OCI-LY1 (cell line): ENCODE measurements at regions not wholly inside any gene's neighbourhood (a gene's known extent, or its start where the extent isn't known, plus 50 kb on each side); places are given as distances from the start of the nearest gene placed in this dataset.
"Not testable (repeated sequence)": the region's sequence is repeated elsewhere in the genome, so short reads cannot be mapped to it uniquely, and the experiment has no call there.

Experiments used
- H2AFZ ChIP-seq: fragments of 200-600 bp; sonication (generic), shearing (Covaris generic); 2 replicates; pipeline ENCODE4 v1.6.0; 2014; ENCODE audit warnings: antibody characterized with exemption, mild to moderate bottlenecking, low read length
- H3F3A ChIP-seq: fragments of 200-600 bp; sonication (generic), shearing (Covaris generic); 2 replicates; pipeline ENCODE4 v1.6.0; 2014; ENCODE audit warnings: mild to moderate bottlenecking, antibody characterized with exemption, low read length, moderate library complexity; ENCODE audit not compliant: insufficient read depth
- H3K27ac ChIP-seq: fragments of 200-600 bp; sonication (generic); 2 replicates; pipeline ENCODE4 v1.5.1; 2014; ENCODE audit warnings: low read length, mixed run types, mild to moderate bottlenecking, low read depth; ENCODE audit not compliant: poor library complexity, severe bottlenecking
- H3K27me3 ChIP-seq: fragments of 200-600 bp; sonication (generic); 2 replicates; pipeline ENCODE4 v1.6.0; 2014; ENCODE audit warnings: antibody characterized with exemption, mild to moderate bottlenecking, low read length, moderate library complexity; ENCODE audit not compliant: insufficient read depth
- H3K36me3 ChIP-seq: fragments of 200-600 bp; sonication (generic); 2 replicates; pipeline ENCODE4 v1.6.1; 2014; ENCODE audit warnings: mild to moderate bottlenecking, antibody characterized with exemption, low read length, moderate library complexity, mixed read lengths; ENCODE audit not compliant: insufficient read depth
- H3K4me1 ChIP-seq: fragments of 200-600 bp; sonication (generic); 2 replicates; pipeline ENCODE4 v1.5.1; 2014; ENCODE audit warnings: mild to moderate bottlenecking, low read length, moderate library complexity; ENCODE audit not compliant: insufficient read depth, severe bottlenecking
- H3K4me2 ChIP-seq: fragments of 200-600 bp; sonication (generic), shearing (Covaris generic); 2 replicates; pipeline ENCODE4 v1.6.1; 2014; ENCODE audit warnings: low read length
- H3K4me3 ChIP-seq: fragments of 200-600 bp; sonication (generic); 2 replicates; pipeline ENCODE4 v1.5.1; 2014; ENCODE audit warnings: low read length, low read depth, mild to moderate bottlenecking, mixed read lengths; ENCODE audit not compliant: poor library complexity, severe bottlenecking
- H3K79me2 ChIP-seq: fragments of 200-600 bp; shearing (Covaris generic); 2 replicates; pipeline ENCODE4 v1.6.1; 2016; ENCODE audit warnings: mixed run types, low read length, mixed read lengths; ENCODE audit not compliant: insufficient read depth
- H3K9ac ChIP-seq: fragments of 200-600 bp; sonication (generic), shearing (Covaris generic); 2 replicates; pipeline ENCODE4 v1.6.1; 2014; ENCODE audit warnings: mild to moderate bottlenecking, low read length, mixed read lengths
- H3K9me2 ChIP-seq: fragments of 200-600 bp; sonication (generic), shearing (Covaris generic); 2 replicates; pipeline ENCODE4 v1.6.1; 2014; ENCODE audit warnings: low read depth, mild to moderate bottlenecking, low read length, mixed read lengths
- H3K9me3 ChIP-seq: fragments of 200-600 bp; shearing (Covaris generic); 2 replicates; pipeline ENCODE4 v1.6.1; 2014; ENCODE audit warnings: low read length, mixed read lengths
- H4K20me1 ChIP-seq: fragments of 200-600 bp; sonication (generic), shearing (Covaris generic); 2 replicates; pipeline ENCODE4 v1.6.0; 2016; ENCODE audit warnings: mild to moderate bottlenecking, low read length; ENCODE audit not compliant: insufficient read depth
- EZH2 ChIP-seq: fragments of 200-600 bp; sonication (generic), shearing (Covaris generic); IDR thresholded peaks from 2 replicates; pipeline ENCODE4 v1.8.0; 2017; ENCODE audit warnings: borderline replicate concordance, mixed run types, mild to moderate bottlenecking, antibody characterized with exemption, low read length, moderate library complexity, mixed read lengths
- TF ChIP-seq, protein P1 (sequence below): fragments of 200-600 bp; sonication (generic), shearing (Covaris generic); IDR thresholded peaks from 2 replicates; pipeline ENCODE4 v1.5.1; 2017; ENCODE audit warnings: mild to moderate bottlenecking, antibody characterized with exemption, low read length, moderate library complexity, mixed read lengths

- no peaks in the 10 kb centered on the region for H3K27me3 ChIP-seq
- H3K36me3 ChIP-seq = no peaks in the 10 kb centered on the region
- H3K9me3 ChIP-seq = no peaks in the 10 kb centered on the region
- no peak for TF ChIP-seq EZH2
- TF ChIP-seq, protein P1, sequence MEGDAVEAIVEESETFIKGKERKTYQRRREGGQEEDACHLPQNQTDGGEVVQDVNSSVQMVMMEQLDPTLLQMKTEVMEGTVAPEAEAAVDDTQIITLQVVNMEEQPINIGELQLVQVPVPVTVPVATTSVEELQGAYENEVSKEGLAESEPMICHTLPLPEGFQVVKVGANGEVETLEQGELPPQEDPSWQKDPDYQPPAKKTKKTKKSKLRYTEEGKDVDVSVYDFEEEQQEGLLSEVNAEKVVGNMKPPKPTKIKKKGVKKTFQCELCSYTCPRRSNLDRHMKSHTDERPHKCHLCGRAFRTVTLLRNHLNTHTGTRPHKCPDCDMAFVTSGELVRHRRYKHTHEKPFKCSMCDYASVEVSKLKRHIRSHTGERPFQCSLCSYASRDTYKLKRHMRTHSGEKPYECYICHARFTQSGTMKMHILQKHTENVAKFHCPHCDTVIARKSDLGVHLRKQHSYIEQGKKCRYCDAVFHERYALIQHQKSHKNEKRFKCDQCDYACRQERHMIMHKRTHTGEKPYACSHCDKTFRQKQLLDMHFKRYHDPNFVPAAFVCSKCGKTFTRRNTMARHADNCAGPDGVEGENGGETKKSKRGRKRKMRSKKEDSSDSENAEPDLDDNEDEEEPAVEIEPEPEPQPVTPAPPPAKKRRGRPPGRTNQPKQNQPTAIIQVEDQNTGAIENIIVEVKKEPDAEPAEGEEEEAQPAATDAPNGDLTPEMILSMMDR = no peak
- no peaks in the 10 kb centered on the region for H3K9me2 ChIP-seq
- no peak overlapping the region for H3K27ac ChIP-seq
- no peak overlapping the region for H3K9ac ChIP-seq
- H3F3A ChIP-seq = no peaks in the 10 kb centered on the region
- H3K4me2 ChIP-seq = no peak overlapping the region
- H3K4me1 ChIP-seq = no peaks in the 10 kb centered on the region
- H3K79me2 ChIP-seq = no peaks in the 10 kb centered on the region
- no peaks in the 10 kb centered on the region for H4K20me1 ChIP-seq
- no peak overlapping the region for H3K4me3 ChIP-seq
- no peak overlapping the region for H2AFZ ChIP-seq
Measured at GRCh38 chr18:76018210-76018609, 476.8 kb downstream of the ZNF516 start.

GRCh38 chr18:76013057-76013456 is 482.0 kb downstream of the ZNF516 start:
- H3K4me1 ChIP-seq = no peaks in the 10 kb centered on the region
- no peaks in the 10 kb centered on the region for H3K9me2 ChIP-seq
- no peaks in the 10 kb centered on the region for H3F3A ChIP-seq
- no peak overlapping the region for H3K4me3 ChIP-seq
- TF ChIP-seq EZH2 = no peak
- TF ChIP-seq, protein P1 = no peak
- H3K27me3 ChIP-seq = no peaks in the 10 kb centered on the region
- no peaks in the 10 kb centered on the region for H3K9me3 ChIP-seq
- no peaks in the 10 kb centered on the region for H3K79me2 ChIP-seq
- H3K27ac ChIP-seq = no peak overlapping the region
- H2AFZ ChIP-seq = no peak overlapping the region
- no peak overlapping the region for H3K4me2 ChIP-seq
- no peak overlapping the region for H3K9ac ChIP-seq
- no peaks in the 10 kb centered on the region for H3K36me3 ChIP-seq
- no peaks in the 10 kb centered on the region for H4K20me1 ChIP-seq

DNA sequence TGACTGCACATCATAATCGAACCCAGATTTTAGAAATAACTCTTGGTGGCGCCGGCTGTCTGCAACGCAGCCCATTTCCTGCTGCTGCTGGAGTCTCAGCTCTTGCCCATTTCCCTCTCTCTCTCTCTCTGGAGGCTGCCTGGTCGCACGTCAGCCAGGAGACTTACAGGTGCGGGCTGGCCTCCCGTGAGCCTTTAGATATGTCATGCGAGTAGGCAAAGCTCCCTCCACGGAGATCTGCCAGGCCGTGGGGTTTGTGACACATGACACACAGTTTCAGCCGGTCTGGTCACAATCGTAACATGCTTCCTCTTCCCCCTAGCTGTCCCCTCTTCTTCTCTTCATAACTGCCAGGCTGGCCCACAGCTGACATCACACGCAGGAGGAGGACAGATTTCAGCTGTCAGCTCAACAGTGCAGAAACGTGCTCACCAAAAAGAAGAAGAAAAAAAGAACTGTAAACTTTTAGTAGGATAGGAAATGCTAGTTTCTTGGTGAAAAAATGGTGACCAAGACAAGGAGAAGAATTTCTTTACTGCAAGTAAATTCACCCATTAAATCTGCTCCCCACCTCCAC is 489.3 kb downstream of the ZNF516 start:
- TF ChIP-seq, protein P1 = no peak
- no peak for TF ChIP-seq EZH2
- no peaks in the 10 kb centered on the region for H3K9me3 ChIP-seq
- no peaks in the 10 kb centered on the region for H4K20me1 ChIP-seq
- no peaks in the 10 kb centered on the region for H3K4me1 ChIP-seq
- H3K36me3 ChIP-seq = no peaks in the 10 kb centered on the region
- no peak overlapping the region for H3K4me2 ChIP-seq
- H3K27ac ChIP-seq = no peak overlapping the region
- H3K9ac ChIP-seq = no peak overlapping the region
- no peaks in the 10 kb centered on the region for H3F3A ChIP-seq
- H3K4me3 ChIP-seq = no peak overlapping the region
- H2AFZ ChIP-seq = no peak overlapping the region
- H3K79me2 ChIP-seq = no peaks in the 10 kb centered on the region
- H3K27me3 ChIP-seq = no peaks in the 10 kb centered on the region
- no peaks in the 10 kb centered on the region for H3K9me2 ChIP-seq

- H3K4me1 ChIP-seq, H3K79me2 ChIP-seq, H4K20me1 ChIP-seq, H3F3A ChIP-seq, H3K36me3 ChIP-seq, H3K4me3 ChIP-seq, H3K9me2 ChIP-seq, H2AFZ ChIP-seq, H3K27ac ChIP-seq, H3K27me3 ChIP-seq, H3K9me3 ChIP-seq, H3K9ac ChIP-seq, H3K4me2 ChIP-seq: not testable (repeated sequence)
Measured at GRCh38 chr18:75987913-75988312, 507.1 kb downstream of the ZNF516 start.
